H9 (cell line): ENCODE measurements at regions not wholly inside any gene's neighbourhood (a gene's known extent, or its start where the extent isn't known, plus 50 kb on each side); places are given as distances from the start of the nearest gene placed in this dataset.

Source experiments
- DNase-seq: peaks from one replicate; pipeline ENCODE4 v3.0.0-alpha.2; 2017
- H2AFZ ChIP-seq: one replicate; pipeline ENCODE4 v1.6.1; 2013; ENCODE audit warnings: mild to moderate bottlenecking, low read length, control low read depth, moderate library complexity
- H2AK5ac ChIP-seq: 2 replicates; pipeline ENCODE4 v1.6.1; 2013; ENCODE audit warnings: low read length, control low read depth, mixed read lengths; ENCODE audit not compliant: insufficient read length
- H2BK120ac ChIP-seq: one replicate; pipeline ENCODE4 v1.6.1; 2013; ENCODE audit warnings: low read depth, mild to moderate bottlenecking, low read length, control low read depth, inconsistent platforms; ENCODE audit not compliant: poor library complexity, severe bottlenecking
- H2BK12ac ChIP-seq: 2 replicates; pipeline ENCODE4 v1.6.1; 2013; ENCODE audit warnings: low read length, control low read depth, mixed read lengths, low read depth; ENCODE audit not compliant: insufficient read length
- H2BK15ac ChIP-seq: 2 replicates; pipeline ENCODE4 v1.6.1; 2013; ENCODE audit warnings: low read depth, low read length, control low read depth
- H2BK20ac ChIP-seq: one replicate; pipeline ENCODE4 v1.6.1; 2013; ENCODE audit warnings: low read depth, mild to moderate bottlenecking, low read length, control low read depth, inconsistent platforms; ENCODE audit not compliant: poor library complexity, severe bottlenecking
- H2BK5ac ChIP-seq: 2 replicates; pipeline ENCODE4 v1.6.1; 2013; ENCODE audit warnings: low read length, control low read depth, mixed read lengths; ENCODE audit not compliant: insufficient read length
- H3K14ac ChIP-seq: 2 replicates; pipeline ENCODE4 v1.6.1; 2013; ENCODE audit warnings: low read length, control low read depth; ENCODE audit not compliant: insufficient read depth
- H3K18ac ChIP-seq: 2 replicates; pipeline ENCODE4 v1.6.1; 2013; ENCODE audit warnings: low read depth, mild to moderate bottlenecking, mixed read lengths, low read length, control low read depth; ENCODE audit not compliant: insufficient read length
- H3K23ac ChIP-seq: 2 replicates; pipeline ENCODE4 v1.6.1; 2013; ENCODE audit warnings: low read length, control low read depth, mixed read lengths, low read depth; ENCODE audit not compliant: insufficient read length
- H3K23me2 ChIP-seq: 2 replicates; pipeline ENCODE4 v1.6.1; 2013; ENCODE audit warnings: low read depth, mild to moderate bottlenecking, mixed read lengths, low read length, control low read depth; ENCODE audit not compliant: insufficient read length, poor library complexity, severe bottlenecking
- H3K27ac ChIP-seq: 2 replicates; pipeline ENCODE4 v1.5.1; 2013; ENCODE audit warnings: low read length, control low read depth, mixed read lengths, low read depth; ENCODE audit not compliant: insufficient read length
- H3K27me3 ChIP-seq: 2 replicates; pipeline ENCODE4 v1.6.1; 2013; ENCODE audit warnings: low read length, control low read depth, inconsistent platforms; ENCODE audit not compliant: insufficient read depth
- H3K4ac ChIP-seq: 2 replicates; pipeline ENCODE4 v1.6.1; 2013; ENCODE audit warnings: low read depth, mild to moderate bottlenecking, control low read depth, inconsistent platforms, low read length, moderate library complexity
- H3K4me1 ChIP-seq: 2 replicates; pipeline ENCODE4 v1.6.1; 2013; ENCODE audit warnings: low read length, control low read depth, inconsistent platforms; ENCODE audit not compliant: insufficient read depth
- H3K4me2 ChIP-seq: 2 replicates; pipeline ENCODE4 v1.6.1; 2013; ENCODE audit warnings: low read length, control low read depth, mixed read lengths; ENCODE audit not compliant: insufficient read length, insufficient read depth
- H3K56ac ChIP-seq: 2 replicates; pipeline ENCODE4 v1.6.1; 2013; ENCODE audit warnings: low read depth, mild to moderate bottlenecking, mixed read lengths, low read length, control low read depth; ENCODE audit not compliant: insufficient read length
- H3K79me1 ChIP-seq: 2 replicates; pipeline ENCODE4 v1.6.1; 2013; ENCODE audit warnings: low read depth, mild to moderate bottlenecking, moderate library complexity, low read length, control low read depth, inconsistent platforms; ENCODE audit not compliant: insufficient read depth, poor library complexity, severe bottlenecking
- H3K79me2 ChIP-seq: 2 replicates; pipeline ENCODE4 v1.6.1; 2013; ENCODE audit warnings: low read length, control low read depth, inconsistent platforms; ENCODE audit not compliant: insufficient read depth
- H3K9ac ChIP-seq: 2 replicates; pipeline ENCODE4 v1.6.1; 2013; ENCODE audit warnings: low read length, control low read depth, mixed read lengths; ENCODE audit not compliant: insufficient read length; ENCODE audit errors: extremely low read depth
- H3K9me3 ChIP-seq: one replicate; pipeline ENCODE4 v1.6.1; 2013; ENCODE audit warnings: low read depth, low read length, inconsistent platforms; ENCODE audit not compliant: control insufficient read depth
- H3T11ph ChIP-seq: one replicate; pipeline ENCODE4 v1.6.1; 2013; ENCODE audit warnings: mild to moderate bottlenecking, low read length, control low read depth, inconsistent platforms
- H4K20me1 ChIP-seq: one replicate; pipeline ENCODE4 v1.6.1; 2013; ENCODE audit not compliant: control insufficient read depth, insufficient read length, insufficient read depth
- H4K5ac ChIP-seq: 2 replicates; pipeline ENCODE4 v1.6.1; 2013; ENCODE audit warnings: low read depth, mild to moderate bottlenecking, mixed read lengths, low read length, control low read depth; ENCODE audit not compliant: insufficient read length
- H4K8ac ChIP-seq: replicated peaks from 2 replicates; pipeline ENCODE4 v1.6.1; 2013; ENCODE audit warnings: low read length, control low read depth, mixed read lengths, low read depth; ENCODE audit not compliant: insufficient read length
- H4K91ac ChIP-seq: 2 replicates; pipeline ENCODE4 v1.6.1; 2013; ENCODE audit warnings: low read depth, mild to moderate bottlenecking, moderate library complexity, mixed read lengths, low read length, control low read depth; ENCODE audit not compliant: insufficient read length
- H3K27ac Mint-ChIP-seq, 3 experiments: 2 replicates in 2 of 3; 3 replicates in 1 of 3; pipeline ENCODE4 v1.8.0; 2020 to 2021; ENCODE audit warnings: mixed read lengths in 3 of 3, mild to moderate bottlenecking in 1 of 3, moderate library complexity in 1 of 3
- H3K27me3 Mint-ChIP-seq: 2 replicates; pipeline ENCODE4 v1.8.0; 2021; ENCODE audit warnings: low read depth, mild to moderate bottlenecking, moderate library complexity, mixed read lengths
- H3K36me3 Mint-ChIP-seq, 3 experiments: 2 replicates in 2 of 3; 3 replicates in 1 of 3; pipeline ENCODE4 v1.8.0; 2020 to 2021; ENCODE audit warnings: low read depth in 3 of 3, mixed read lengths in 3 of 3; ENCODE audit not compliant: insufficient read depth in 1 of 3
- H3K4me1 Mint-ChIP-seq, 2 experiments: 2 replicates each; pipeline ENCODE4 v1.8.0; 2020; ENCODE audit warnings: mixed read lengths in 2 of 2
- H3K4me3 Mint-ChIP-seq, 2 experiments: 2 replicates in 1 of 2; 3 replicates in 1 of 2; pipeline ENCODE4 v1.8.0; 2020 to 2021; ENCODE audit warnings: mild to moderate bottlenecking in 2 of 2, mixed read lengths in 2 of 2, moderate library complexity in 1 of 2
- H3K9me3 Mint-ChIP-seq, 2 experiments: 2 replicates in 1 of 2; 3 replicates in 1 of 2; pipeline ENCODE4 v1.8.0; 2020; ENCODE audit warnings: mild to moderate bottlenecking in 2 of 2, mixed read lengths in 2 of 2, moderate library complexity in 1 of 2
- CTCF ChIP-seq: fragments of 200-600 bp; sonication (generic); conservative IDR thresholded peaks from 3 replicates; pipeline ENCODE4 v1.8.0; 2021; ENCODE audit warnings: antibody characterized with exemption, mild to moderate bottlenecking
- WGBS: extraction: QIAGEN DNeasy Blood & Tissue Kit; methylation state at CpG from one replicate; pipeline ENCODE4 v1.1.7; 2013; ENCODE audit warnings: missing lambda C conversion rate, low lambda C conversion rate, mixed read lengths; ENCODE audit not compliant: insufficient read length; ENCODE audit errors: extremely low coverage; 5-methylcytosine and 5-hydroxymethylcytosine counted together

- no peak overlapping the region for H3K23ac ChIP-seq
- no peak overlapping the region for H4K8ac ChIP-seq
- no peaks in the 10 kb centered on the region for H3K9me3 ChIP-seq
- H4K20me1 ChIP-seq, result no peaks in the 10 kb centered on the region
- H3K27me3 ChIP-seq, result no peaks in the 10 kb centered on the region
- H2BK12ac ChIP-seq, result no peak overlapping the region
- no peak overlapping the region for H3T11ph ChIP-seq
- H2BK120ac ChIP-seq, result no peak overlapping the region
- no peak overlapping the region for H3K14ac ChIP-seq
- Mint-ChIP-seq H3K9me3 (no peaks in the 10 kb centered on the region), H3K27me3 (no peaks in the 10 kb centered on the region; the same call in 1 of the 2 replicates), H3K36me3 (no peaks in the 10 kb centered on the region), H3K4me3 (no peak overlapping the region), H3K4me1 (peaks cover 12 to 14% of the 10 kb centered on the region in 2 experiments), H3K27ac (no peak overlapping the region)
- no peak overlapping the region for H4K5ac ChIP-seq
- no peak overlapping the region for H2BK15ac ChIP-seq
- H2BK5ac ChIP-seq, result no peak overlapping the region
- no peak overlapping the region for H3K4ac ChIP-seq
- no peak for DNase-seq
- no peak overlapping the region for H3K4me2 ChIP-seq
- H3K56ac ChIP-seq, result no peak overlapping the region
- no peak overlapping the region for H2BK20ac ChIP-seq
- no peaks in the 10 kb centered on the region for H3K23me2 ChIP-seq
- no peak overlapping the region for H2AK5ac ChIP-seq
- H2AFZ ChIP-seq, result no peak overlapping the region
- no peak for TF ChIP-seq CTCF
- no peak overlapping the region for H4K91ac ChIP-seq
- no peaks in the 10 kb centered on the region for H3K4me1 ChIP-seq
- H3K27ac ChIP-seq, result no peak overlapping the region
- H3K79me2 ChIP-seq, result no peaks in the 10 kb centered on the region
- no peak overlapping the region for H3K18ac ChIP-seq
- H3K9ac ChIP-seq, result no peak overlapping the region
- WGBS, result no CpG with 5 or more reads among the region's 1 CpG
- H3K79me1 ChIP-seq, result no peaks in the 10 kb centered on the region
These were observed 275.2 kb downstream of the QDPR start for GRCh38 chr4:17236686-17237085.
